ENCODE measurements at regions not wholly inside any gene's neighbourhood (a gene's known extent, or its start where the extent isn't known, plus 50 kb on each side); places are given as distances from the start of the nearest gene placed in this dataset.

- no peak for DNase-seq (ENCODE audit: low read depth)
Measured at GRCh38 chr5:111676926-111677415, 80.0 kb downstream of the NREP start.

GRCh38 chr5:111676466-111676865, 80.5 kb downstream of the NREP start:
- peak; percentile 39 for DNase-seq (ENCODE audit: low read depth)

DNA sequence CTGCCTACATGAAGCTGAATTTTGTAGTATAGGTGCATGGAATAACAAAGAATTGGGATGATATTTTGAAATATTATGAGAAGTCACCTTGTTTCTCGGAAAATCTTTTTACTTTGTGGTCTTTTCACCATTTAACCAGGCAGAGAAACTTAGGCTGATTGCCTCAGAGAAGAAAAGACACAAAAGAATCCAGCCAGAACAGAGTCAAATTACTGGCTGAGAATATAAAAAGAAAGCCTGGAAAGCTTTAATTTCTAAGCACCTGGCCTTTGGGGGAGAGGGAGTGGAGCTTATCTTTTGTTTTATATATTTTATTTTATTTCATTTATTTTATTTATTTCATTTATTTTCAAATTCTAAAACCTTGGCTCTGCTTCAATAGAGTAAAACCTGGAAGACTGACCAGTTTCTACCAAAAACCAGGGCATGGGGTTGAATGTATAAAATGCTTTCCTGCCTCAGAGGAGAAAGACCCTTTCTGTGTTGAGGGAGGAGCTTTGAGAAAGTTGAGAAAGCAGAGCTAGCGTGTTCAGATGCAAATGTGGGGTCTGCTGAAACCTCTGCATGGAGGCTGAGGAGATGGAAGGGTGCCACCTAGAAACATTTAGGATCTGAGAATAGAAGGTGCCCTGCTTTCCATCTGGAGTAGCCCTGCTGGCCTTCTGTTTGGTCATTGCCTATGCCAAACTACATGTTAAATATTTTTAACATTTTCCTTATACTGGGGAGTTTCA, 81.6 kb downstream of the NREP start:
- no peak for DNase-seq (ENCODE audit: low read depth)

DNA sequence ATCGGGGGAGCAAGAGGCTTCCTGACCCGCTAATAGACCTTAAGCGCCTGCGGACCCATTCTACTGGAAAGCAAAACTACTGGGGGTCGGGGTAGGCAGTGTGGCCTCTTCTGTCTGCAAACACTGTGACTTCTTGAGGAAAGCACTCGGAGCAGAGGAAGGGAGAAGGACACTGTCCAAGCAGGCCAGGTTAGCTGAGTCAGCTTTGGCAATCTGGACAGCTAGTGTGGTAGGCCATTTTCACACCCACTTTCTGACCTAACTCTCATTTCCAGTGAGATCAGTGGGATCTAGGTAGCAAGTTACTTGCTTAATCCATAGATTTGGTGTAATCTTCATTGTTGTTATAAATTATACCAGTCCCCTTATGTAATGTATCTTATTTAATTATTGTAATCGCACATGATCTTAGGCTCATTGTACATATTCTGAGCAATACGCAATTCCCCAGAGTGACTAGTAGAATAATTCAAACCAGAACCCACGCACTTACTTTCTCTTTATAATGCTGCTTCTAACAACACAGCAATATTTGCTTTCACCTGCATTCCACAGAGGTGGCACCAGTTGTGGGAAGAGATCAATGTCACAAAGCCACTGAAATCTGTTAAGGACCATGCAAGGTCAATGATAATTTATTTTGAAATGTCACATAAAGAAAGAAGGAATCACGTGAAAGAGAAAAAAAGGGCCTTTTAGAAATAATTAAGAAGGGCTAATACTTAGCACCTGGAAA, 82.9 kb downstream of the NREP start:
- DNase-seq (ENCODE audit: low read depth): no peak

DNA sequence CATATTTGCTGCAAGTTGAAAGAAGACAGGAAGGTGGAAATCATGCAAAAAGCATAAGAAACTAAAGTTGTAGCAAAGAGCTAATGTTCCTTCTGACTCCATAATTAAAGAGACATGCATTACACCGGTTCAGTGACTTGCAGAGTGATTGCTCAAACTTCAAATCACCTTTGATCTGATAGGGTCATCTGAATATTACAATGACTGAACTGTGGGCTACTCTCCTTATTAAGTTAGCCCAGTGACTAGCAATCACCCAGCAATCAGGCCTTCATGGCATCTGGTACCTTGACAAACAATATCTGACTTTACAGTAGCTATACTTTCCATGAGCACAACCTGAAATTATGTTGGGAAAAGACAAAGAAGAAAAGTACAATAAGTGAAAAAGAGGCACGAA, 84.9 kb downstream of the NREP start:
- DNase-seq (ENCODE audit: low read depth): no peak

DNA sequence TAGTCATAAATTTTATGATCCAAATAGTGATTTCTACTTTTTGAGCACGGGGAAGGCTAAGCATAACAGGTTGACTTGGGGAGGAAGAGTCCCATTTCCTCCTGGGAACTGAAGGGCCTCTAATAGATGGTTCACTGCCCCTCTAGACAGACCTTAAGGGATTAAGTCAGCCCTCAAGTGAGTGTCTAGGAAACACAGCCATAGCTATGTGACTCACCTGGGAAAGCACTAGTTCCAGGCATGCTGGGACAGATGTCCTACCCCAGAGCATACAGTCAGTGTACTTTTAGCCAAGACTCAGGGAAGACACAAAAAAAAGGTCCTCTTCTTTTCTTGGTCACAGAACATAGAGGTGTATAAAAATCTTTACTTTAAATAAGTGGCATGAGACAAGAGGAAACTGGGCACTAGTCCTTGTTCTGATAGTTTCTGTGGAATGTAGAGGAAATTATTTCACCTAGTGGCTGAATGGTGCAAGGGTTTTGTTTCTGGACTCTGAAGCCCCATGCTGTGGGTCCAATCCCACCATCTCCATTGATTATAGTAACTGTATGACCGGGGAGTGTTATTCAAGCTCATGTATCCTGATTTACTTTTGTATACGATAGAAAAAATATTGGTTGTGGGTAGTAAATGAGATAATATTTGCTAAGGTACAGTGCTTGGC, 86.0 kb downstream of the NREP start:
- no peak for DNase-seq (ENCODE audit: low read depth)

DNA sequence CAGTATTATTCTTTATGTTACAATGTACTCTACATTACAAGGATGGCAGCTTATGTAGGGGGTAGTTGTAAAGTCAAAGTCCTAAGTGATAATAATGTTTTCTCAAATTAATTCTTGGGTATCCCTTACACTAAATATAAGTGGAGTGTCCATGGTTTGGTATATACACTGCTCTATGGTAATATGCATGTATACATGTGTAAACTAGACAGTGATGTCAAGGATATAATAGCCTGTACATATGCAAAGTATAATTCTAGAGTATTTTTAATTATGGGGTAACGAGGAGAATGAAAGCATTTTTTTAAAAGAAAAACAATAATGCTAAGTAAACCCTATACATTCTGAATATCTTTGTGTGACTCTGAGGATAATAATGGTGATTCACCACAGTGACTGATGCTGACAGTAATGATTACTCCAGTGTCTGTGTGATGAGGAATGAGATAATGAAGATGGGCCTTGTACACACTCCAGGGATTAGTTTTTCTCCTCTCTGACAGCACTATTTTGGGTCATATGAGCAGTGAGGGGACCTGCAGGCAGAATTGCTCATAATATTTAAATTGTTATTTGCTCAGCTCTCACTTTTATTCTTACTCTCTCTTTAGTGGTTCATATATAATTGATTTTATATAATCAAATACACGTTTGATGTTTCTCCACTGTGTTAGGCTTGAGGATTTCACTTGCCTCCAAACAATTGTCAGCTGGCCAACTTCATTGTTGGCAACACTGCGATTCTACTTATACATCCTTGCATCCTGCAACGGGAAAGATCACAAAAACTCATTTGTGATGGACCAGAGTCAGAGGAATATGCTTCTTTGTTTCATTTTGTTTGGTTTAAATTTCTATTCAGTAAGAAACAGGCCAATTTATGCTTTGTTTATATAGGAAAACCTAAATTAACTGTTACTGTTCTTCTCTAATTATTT, 88.2 kb downstream of the NREP start:
- no peak for DNase-seq (ENCODE audit: low read depth)

- DNase-seq (ENCODE audit: low read depth): no peak
Measured at GRCh38 chr5:111667128-111667736, 89.8 kb downstream of the NREP start.

GRCh38 chr5:111656580-111656979, 100.4 kb downstream of the NREP start:
- no peak for DNase-seq (ENCODE audit: low read depth)

- DNase-seq (ENCODE audit: low read depth): peak; percentile 62
Measured at GRCh38 chr5:111655169-111655924, 101.6 kb downstream of the NREP start.

DNA sequence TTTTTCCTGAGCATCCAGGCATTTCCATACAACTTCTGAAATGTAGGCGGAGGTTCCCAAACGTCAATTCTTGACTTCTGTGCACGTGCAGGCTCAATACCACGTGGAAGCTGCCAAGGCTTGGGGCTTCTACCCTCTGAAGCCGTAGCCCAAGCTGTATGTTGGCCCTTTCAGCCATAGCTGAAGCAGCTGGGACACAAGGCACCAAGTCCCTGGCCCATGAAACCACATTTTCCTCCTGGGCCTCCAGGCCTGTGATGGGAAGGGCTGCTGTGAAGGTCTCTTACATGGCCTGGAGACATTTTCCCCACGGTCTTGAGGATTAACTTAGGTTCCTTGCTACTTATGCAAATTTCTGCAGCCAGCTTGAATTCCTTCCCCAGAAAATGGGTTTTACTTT, 103.6 kb downstream of the NREP start:
- DNase-seq (ENCODE audit: low read depth): no peak

- no peak for DNase-seq (ENCODE audit: low read depth)
Measured at GRCh38 chr5:111649516-111649915, 107.5 kb downstream of the NREP start.

DNA sequence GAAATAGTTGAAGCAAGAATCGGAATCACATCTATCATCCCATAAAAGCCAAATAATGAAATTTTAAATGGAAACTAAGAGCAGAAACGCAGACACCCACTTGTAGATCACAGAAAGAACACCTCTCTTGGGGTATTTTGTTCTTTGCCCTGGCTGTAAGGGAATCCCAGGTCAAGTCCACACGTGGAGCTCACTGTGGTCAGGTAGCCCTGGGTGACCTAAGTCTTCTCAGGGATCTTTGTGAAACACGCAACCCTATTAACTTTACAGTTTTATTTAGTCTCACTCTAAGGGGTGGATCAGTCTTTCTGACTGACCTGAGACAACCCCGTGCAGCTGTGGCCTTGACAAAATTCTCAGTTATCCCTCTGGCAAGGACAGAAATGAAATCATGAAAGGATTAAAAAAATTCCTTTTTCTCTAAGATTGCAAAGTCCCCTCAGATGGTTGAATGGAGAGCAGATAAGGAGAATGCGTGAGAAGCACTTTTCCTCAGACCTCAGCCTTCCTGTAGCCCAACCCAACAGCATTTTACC, 111.6 kb downstream of the NREP start:
- no peak for DNase-seq (ENCODE audit: low read depth)

DNA sequence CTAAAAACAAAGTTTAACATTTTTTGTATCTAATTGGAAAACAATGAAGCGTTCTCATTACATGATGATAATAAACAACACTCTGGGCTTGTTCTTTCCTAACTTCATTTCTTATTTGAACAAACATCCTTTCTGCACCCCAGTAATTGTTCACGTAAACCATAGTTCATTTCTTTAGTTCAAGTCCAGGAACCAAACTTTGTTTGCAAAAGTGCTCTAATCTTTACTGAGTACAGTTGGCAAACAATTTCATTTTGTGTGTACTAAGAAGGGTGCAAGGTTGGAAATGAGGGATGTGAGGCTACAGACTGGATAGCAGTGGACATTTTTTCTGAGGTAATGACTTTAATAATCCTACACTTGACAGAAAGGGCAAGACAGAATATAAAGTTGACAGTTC, 113.5 kb downstream of the NREP start:
- DNase-seq (ENCODE audit: low read depth): no peak

- peak; percentile 87 for DNase-seq (ENCODE audit: low read depth)
Measured at GRCh38 chr5:111641533-111642233, 115.3 kb downstream of the NREP start.

- no peak for DNase-seq (ENCODE audit: low read depth)
Measured at GRCh38 chr5:111639912-111640311, 117.1 kb downstream of the NREP start.

DNA sequence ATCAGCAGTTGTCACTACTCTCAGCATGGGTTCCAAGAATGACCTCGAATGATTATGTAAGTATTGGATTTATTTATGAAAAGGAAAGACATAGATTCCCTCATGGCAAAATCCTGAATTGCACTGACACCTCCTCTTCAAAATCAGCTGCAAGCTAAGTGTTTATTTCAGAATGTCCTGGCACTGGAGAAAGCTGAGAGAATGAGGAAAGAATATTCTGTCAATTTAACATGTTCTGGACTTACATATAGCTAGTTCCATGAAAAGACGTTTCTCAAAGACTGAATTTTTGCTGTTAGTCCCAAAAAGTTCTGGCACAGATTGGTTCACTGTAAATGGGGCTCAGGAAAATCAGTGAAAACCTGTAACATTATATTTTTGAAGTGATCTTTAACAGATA, 120.3 kb downstream of the NREP start:
- DNase-seq (ENCODE audit: low read depth): no peak

GRCh38 chr5:111635916-111636570, 121.0 kb downstream of the NREP start:
- peak; percentile 14 for DNase-seq (ENCODE audit: low read depth)
